Urothelium cell line (cell line): ENCODE measurements at regions not wholly inside any gene's neighbourhood (a gene's known extent, or its start where the extent isn't known, plus 50 kb on each side); places are given as distances from the start of the nearest gene placed in this dataset.
"Not testable (repeated sequence)": the region's sequence is repeated elsewhere in the genome, so short reads cannot be mapped to it uniquely, and the experiment has no call there.

Experiments
- DNase-seq: peaks from one replicate; pipeline ENCODE4 v3.0.0; 2011; ENCODE audit warnings: low spot score, mixed read lengths
- FAIRE-seq: peaks from 2 replicates; lab custom pipeline; 2011; peaks lifted over from hg19 to GRCh38; lab: Jason Lieb, UNC

- no peak for FAIRE-seq
- no peak for DNase-seq
Observed at GRCh38 chr12:128009108-128009507, 257.9 kb upstream of the TMEM132C start.

DNA sequence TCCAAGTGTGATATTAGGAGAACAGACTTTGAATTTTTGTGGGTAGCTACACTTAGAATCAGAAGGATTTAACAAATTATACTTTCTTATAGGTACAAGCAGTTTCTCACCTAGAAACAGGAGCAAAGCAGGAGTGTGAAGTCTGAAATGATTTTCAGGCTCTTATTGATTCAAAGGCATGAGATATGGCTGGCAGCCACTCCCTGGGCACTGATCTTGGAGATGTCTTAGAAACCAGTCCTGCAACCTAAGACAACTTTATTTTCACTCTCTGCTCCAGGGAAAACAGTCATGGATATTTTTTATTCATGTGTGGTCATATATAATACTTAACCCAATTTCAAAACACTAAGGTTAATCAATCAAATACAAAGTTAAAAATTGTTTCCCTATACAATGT is 254.9 kb upstream of the TMEM132C start:
- DNase-seq, result no peak
- no peak for FAIRE-seq

- no peak for DNase-seq
- FAIRE-seq, result no peak
Observed at GRCh38 chr12:128015276-128015675, 251.7 kb upstream of the TMEM132C start.

DNA sequence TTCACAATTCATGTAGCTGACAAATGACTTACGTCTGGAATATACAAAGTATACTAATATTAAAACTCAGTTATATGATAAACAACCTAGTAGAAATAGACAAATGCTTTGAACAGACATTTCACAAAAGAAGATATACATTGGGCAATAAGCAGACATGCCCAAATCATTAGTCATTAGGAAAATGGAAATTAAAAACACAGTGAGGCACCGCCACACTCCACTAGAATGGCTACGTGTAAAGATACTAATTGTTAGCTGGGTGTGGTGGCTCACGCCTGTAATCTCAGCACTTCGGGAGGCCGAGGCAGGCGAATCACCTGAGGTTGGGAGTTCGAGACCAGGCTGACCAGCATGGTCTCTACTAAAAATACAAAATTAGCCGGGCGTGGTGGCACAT is 248.9 kb upstream of the TMEM132C start:
- FAIRE-seq, result no peak
- no peak for DNase-seq

GRCh38 chr12:128019996-128020544 is 246.9 kb upstream of the TMEM132C start:
- FAIRE-seq (no peak), DNase-seq (no peak)

DNA sequence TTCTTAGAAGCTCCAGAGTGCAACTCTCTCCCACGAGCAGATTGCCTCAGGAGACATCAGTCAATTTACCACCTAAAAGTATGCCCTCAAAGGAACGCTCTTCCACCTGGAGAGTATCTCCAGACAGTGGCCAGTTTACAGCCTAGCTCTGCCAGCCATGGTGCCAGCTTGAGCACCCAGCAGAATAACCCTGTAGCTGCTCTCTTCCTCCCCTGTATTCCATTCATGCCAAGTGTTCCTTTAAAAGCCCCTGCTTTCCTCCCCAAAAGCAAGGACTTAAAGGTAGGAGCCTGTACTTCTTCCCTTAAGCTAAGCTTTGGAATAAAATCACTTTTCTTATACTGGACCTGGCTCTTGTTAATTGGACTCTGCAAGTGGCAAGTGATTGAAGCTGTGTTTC is 245.4 kb upstream of the TMEM132C start:
- FAIRE-seq (no peak), DNase-seq (no peak)

DNA sequence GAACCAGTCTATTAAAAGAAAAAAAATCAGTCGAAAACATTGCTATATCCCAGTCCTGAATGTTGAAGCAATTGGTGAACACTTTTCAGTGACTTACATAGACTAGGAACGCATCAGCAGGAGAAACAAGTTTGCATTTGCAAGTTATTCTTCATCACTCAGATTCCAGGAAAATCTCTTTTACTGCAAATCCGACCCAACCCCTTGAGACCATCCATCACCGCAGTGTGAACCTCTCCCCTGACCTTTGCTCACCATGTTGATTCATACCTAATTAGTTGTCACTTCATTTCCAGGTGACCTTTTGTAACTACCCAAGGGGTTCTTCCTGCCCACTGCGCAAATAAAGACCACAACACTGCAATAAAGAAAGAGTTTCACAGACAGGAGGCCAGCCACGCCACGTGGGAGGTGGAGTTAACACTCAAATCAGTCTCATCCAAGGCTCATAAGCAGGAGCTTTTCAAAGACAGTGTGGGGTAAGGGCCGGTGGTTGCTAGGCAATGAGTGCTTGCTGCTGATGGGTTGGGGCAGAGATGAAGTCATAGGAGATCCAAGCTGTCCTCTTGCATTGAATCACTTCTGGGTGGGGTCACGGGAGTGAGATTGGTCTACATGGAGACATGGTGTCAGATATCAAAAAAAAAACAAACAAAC is 241.3 kb upstream of the TMEM132C start:
- FAIRE-seq (no peak), DNase-seq (no peak)

DNA sequence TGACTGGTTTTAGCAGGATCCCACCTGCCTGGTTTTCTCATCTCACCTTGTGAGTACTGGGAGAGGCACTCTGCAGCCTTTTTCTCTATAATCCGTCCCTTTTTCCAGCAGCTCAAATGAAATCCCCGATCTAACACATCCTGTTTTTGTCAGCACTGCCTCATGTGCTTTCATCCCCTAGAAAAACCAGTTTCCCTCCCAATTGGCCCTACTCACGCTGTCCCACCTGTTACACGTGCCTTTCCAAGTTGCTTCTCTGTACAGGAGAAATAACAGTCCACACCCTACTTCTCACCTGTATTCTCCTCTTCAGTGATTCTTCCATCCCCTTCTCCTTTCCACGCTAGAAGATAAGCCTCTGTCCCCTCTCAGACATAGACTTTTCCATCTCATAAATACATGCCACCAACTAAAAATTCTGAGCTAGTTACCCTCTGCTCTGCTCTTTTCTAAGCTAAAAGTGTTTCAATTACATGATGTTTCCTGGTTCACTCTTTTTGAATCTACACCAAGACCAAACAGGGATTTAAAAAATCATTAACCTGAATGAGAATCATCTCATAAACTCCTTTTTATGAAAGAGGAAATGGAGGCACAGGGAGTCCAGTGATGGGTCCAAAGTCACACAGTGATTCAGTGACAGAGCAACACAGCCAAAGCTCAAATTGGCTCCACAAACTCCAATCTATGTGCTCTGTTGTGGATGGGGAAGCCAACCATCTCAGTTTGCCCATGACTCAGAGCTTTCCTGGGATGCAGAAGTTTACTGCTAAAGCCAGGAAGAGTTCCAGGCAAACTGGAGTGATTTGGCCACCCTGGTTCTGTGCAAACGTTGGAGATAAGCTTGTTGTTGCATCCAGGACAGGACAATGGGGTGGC is 240.0 kb upstream of the TMEM132C start:
- no peak for FAIRE-seq
- DNase-seq, result no peak

DNA sequence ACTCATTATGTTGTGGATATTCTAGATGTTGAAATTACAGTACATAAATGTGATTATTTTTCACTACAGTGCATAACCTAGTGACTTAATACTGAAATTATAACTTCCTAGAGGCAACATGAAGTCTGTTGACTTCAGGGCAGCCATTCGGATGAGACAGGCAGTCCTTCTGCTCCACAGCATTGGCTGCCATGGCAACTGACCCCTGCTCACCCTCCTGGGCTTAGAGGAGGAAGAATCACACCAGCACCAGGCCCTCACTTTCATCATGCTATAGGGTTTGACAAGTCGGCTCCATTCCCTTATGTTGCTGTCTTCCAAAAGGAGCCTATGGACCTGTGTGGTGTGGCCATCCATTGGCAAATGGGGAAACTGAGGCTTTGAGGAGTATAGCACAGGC is 233.5 kb upstream of the TMEM132C start:
- FAIRE-seq (no peak), DNase-seq (no peak)

GRCh38 chr12:128040971-128041370 is 226.0 kb upstream of the TMEM132C start:
- DNase-seq, result no peak
- no peak for FAIRE-seq

GRCh38 chr12:128042283-128042682 is 224.7 kb upstream of the TMEM132C start:
- DNase-seq, FAIRE-seq: not testable (repeated sequence)

DNA sequence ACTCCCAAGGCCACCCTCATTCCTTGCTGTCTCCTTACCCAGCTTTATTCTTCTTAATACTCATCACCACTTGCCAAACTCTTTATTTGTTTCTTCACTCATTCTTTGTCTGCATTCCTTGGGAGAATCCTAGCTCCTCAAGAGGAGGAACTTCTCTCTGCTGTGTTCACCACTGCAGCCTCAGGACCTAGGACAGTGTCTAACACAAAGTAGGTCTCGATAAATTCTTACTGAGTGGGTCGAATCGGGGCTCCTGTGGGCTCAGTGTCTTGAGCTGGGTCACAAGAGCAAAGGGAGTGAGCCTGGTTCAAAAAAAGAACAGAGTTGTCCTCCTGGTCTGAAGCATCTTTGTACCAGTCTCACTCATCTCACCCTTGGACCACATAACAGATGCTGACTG is 224.1 kb upstream of the TMEM132C start:
- DNase-seq (no peak), FAIRE-seq (no peak)

GRCh38 chr12:128043317-128043716 is 223.7 kb upstream of the TMEM132C start:
- DNase-seq, result no peak
- no peak for FAIRE-seq

DNA sequence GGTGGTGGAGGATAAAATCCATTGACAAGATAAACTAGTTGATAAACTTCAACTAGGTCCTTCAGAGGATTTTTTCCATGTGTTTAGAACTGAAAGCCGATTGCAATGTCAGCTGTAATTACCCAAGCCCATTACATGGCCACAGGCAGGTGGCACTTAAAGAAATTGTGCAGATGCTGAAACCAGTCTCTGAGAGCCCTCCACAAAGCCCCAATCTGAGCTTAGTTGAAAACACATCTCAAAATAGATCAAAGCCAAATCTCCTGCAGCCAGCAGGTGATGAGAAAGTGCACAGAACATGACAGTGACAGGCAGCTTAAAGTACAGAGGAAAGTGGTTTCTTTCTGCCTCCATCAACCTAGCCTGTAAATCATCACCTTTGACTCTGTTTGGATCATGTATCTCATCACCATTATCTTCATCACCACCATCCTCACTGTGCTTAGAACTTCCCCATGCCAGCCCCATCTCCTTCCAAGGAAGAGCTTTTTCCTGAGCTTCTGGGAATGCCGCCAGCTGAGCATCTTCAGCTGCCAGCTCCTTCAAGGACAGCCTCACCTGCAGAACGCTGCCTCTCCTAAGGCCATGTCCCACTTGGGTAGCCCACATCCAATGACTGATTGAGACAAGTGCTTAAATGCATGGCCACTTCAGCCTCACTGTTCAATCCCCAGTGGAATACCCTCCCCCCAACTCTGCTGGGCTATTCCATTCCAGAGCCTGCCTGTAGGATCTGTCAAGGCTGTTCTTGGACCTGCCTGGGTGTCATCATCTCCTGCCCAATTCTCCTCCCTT is 219.5 kb upstream of the TMEM132C start:
- DNase-seq (no peak), FAIRE-seq (no peak)

DNA sequence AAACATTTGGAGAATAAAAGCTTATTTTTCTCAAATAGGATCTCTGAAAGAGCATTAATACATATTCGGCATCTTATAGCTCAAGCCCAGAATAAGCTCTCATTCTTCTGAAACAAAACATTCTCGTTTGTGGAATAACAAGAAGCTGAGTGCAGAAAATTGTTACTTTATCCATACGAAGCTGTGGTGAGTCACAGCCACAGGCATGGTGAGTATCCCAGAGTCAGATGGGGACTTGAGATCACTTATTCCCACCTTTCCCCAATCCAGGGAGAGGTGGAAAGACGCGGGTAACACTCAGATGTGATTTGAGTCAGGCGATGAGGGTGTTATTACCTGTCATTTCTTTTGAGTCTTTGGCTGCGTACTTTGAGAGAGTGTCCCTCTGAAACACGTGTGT is 214.6 kb upstream of the TMEM132C start:
- FAIRE-seq (no peak), DNase-seq (no peak)

GRCh38 chr12:128052777-128053176 is 214.2 kb upstream of the TMEM132C start:
- FAIRE-seq, result no peak
- no peak for DNase-seq

DNA sequence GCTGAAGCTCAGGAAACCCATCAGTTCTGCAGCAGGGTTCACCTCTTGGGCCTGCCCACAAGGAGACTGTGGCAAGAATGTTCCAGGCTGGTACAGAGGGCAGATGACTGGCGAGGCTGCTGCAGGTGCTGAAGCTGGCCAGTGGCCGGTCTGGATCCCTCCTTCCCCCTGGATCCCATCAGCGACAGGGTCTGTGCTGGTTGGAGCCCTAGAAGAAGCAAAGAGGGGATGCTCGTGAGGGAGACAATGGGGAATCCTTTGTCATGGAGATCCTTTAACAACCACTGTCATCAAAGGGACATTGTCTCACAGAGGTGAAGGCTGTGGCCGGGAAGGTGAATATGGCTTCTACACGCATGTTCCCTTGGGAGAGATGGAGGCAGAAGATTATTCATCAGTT is 211.4 kb upstream of the TMEM132C start:
- FAIRE-seq (no peak), DNase-seq (no peak)

DNA sequence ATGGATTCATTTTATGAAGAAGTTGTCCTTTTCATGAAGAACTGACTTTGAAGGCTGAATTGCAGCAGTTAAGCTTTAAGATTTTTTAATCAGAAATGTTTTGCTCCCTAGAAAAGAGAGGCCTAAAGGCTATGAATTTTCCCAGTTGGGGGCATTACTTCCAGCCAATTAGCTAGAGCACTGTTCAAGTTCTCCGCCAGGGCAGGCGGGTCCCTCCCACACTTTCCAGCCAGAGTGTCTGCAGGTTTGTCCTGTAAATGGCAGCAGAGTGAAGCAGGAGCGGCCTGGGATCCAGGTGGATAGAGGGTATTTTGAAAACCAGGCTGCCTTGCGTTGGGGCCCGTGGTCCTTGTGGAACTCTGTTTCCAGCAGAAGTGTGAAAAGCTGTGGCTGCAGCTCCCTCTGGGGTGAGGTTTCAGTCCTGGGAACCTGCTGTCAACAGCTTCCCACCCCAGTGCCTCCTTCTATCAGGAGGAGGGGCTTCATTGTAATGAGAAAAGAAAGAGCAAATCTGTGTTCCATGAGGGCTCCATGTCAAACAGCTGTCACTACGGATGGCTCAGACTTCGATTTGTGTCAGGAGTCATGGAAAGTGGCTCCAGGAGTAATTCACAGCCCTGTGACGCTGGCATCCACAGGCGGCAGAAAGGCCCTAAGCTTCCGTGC is 210.7 kb upstream of the TMEM132C start:
- FAIRE-seq (no peak), DNase-seq (no peak)

DNA sequence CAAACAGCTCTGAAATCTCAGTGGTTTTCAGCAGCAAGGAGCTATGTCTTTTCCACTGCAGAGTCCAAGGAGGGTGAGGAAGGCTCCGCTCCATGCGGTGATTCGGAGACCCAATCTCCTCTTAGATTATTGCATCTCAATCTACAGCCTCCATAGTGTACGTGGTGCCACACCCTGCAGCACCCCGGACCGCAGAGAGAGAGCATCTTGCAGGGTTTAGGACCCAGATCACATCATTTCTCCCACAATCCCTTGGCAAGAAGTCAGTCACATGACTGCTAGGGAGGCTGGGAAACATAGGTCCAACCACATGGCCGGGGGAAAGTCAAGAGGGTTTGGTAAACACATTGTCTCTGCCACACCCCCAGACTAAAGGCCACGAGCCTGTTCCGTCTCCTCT is 209.4 kb upstream of the TMEM132C start:
- FAIRE-seq (no peak), DNase-seq (no peak)

DNA sequence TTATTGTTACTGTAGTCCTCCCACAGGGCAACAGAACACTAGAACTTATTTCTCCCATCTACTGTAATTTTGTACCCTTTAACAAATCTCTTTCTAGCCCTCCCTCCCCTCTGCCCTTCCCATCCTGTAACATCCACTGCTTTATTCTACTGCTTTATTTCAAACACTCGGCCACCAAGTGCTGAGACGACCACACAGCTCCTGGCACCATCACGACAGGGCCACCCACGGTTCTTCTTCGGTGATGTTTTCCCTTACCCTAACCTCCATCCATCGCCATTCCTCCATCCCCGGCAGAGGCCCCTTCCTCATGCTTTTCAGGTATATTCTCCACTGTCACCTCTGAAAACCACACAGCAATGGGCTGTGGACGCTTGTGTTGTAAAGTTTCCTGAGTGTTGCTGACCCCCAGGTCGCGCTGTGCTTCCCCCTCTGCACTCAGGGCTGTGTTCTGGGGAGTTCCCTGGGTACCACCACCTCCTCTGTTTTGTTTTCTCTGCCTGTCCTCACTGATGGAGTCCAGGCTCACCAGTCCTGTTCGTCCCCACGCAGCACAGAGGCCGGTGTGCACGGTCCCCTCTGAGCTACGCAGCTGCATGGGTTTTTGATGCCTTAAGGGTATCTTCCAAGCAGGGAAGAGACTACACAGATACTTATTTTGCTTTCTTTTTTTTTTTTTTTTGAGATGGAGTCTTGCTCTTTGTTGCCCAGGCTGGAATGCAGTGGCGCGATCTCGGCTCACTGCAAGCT is 207.2 kb upstream of the TMEM132C start:
- FAIRE-seq, result no peak
- DNase-seq, result no peak
